ENCODE measurements at regions not wholly inside any gene's neighbourhood (a gene's known extent, or its start where the extent isn't known, plus 50 kb on each side); places are given as distances from the start of the nearest gene placed in this dataset.

- TF ChIP-seq, protein P1, sequence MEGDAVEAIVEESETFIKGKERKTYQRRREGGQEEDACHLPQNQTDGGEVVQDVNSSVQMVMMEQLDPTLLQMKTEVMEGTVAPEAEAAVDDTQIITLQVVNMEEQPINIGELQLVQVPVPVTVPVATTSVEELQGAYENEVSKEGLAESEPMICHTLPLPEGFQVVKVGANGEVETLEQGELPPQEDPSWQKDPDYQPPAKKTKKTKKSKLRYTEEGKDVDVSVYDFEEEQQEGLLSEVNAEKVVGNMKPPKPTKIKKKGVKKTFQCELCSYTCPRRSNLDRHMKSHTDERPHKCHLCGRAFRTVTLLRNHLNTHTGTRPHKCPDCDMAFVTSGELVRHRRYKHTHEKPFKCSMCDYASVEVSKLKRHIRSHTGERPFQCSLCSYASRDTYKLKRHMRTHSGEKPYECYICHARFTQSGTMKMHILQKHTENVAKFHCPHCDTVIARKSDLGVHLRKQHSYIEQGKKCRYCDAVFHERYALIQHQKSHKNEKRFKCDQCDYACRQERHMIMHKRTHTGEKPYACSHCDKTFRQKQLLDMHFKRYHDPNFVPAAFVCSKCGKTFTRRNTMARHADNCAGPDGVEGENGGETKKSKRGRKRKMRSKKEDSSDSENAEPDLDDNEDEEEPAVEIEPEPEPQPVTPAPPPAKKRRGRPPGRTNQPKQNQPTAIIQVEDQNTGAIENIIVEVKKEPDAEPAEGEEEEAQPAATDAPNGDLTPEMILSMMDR (IDR thresholded peaks at IDR 0.05 in 8 of 11, conservative IDR thresholded peaks at IDR 0.05 in 3 of 11) = no peak
- no peak for TF ChIP-seq POLR2A (IDR thresholded peaks at IDR 0.05)
Measured at GRCh38 chr18:77777163-77777562, 527.5 kb downstream of the GALR1 start.

Measured in spleen (tissue), 7 donors.